Left ventricle myocardium superior (tissue), 1 donor: ENCODE measurements at regions not wholly inside any gene's neighbourhood (a gene's known extent, or its start where the extent isn't known, plus 50 kb on each side); places are given as distances from the start of the nearest gene placed in this dataset.

ENCODE experiments used
- ATAC-seq: fragments of 200-7000 bp; cut with Tn5 transposase; one replicate; pipeline ENCODE4 v1.9.1; 2020; ENCODE audit warnings: mild to moderate bottlenecking, moderate library complexity
- DNase-seq: peaks from one replicate; pipeline ENCODE4 v3.0.0-alpha.2; 2020
- intact Hi-C: fragments of 100-400 bp; cut with micrococcal nuclease; formaldehyde crosslinking; loops from one replicate; pipeline ENCODE4 v1.11.0; 2022
- donor health status: DM: no; HTN: yes; CAD: no; lungs with severe emphysema.

- no peak for DNase-seq
- ATAC-seq, result no peak
- intact Hi-C loops, result no loop called here
Measured at GRCh38 chr11:127674754-127675153, 674.2 kb upstream of the KIRREL3 start.

GRCh38 chr11:127670374-127671119, 670.0 kb upstream of the KIRREL3 start:
- ATAC-seq (no peak), DNase-seq (no peak)
- intact Hi-C loops, result no loop called here

DNA sequence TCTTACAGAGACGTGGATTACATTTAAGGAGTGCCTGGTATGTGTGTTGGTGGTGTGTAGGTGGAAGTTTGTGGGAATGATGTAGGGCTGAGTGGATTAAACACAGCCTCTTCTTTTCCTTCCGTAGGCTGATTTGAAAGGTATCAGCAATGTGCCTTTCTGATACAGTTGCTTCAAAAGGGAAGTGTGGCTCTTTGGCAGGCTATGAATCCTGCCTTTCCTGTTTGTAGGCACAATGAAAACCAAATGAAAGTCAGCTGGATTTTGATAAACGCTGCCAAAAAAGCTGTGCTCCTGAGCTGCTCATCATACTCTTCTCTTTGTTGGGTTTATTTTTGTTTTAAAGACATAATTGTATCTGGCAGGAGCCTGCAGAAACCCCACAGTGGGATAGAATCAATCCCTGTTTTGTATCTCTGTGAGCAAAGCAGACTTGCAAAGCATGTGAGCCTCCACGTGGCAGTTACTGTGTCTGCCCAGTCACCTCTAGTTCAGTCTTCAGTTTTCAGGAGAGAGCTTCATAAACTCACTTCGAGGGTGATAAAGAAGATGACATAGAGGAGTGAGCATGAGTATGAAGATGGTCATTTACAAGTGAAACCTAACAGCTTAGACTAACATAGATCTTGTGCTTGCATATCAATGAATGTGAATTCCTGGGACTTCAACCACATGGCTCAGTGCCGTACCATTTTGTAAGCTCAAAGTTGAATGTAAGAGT, 655.7 kb upstream of the KIRREL3 start:
- DNase-seq (no peak), ATAC-seq (no peak)
- intact Hi-C loops, result no loop called here

DNA sequence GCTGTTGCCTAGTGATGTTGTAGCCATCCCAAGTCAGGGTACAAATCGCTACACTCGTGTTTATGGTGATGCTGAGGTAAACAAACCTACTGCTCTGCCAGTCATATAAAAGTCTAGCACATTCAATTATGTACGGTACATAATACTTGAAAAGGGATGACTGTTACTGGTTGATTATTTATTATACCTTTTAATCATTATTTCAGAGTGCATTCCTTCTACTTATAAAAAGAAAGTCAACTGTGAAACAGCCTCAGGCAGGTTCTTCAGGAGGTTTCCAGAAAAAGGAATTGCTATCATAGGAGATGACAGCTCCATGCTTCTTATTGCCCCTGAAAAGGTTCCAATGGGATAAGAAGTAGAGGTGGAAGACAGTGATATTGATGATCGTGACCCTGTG, 652.5 kb upstream of the KIRREL3 start:
- DNase-seq (no peak), ATAC-seq (no peak)
- intact Hi-C loops, result no loop called here

GRCh38 chr11:127651888-127652221, 651.3 kb upstream of the KIRREL3 start:
- ATAC-seq (no peak), DNase-seq (no peak)
- intact Hi-C loops, result no loop called here

GRCh38 chr11:127651175-127651887, 650.8 kb upstream of the KIRREL3 start:
- DNase-seq (no peak), ATAC-seq (no peak)
- intact Hi-C loops, result no loop called here

DNA sequence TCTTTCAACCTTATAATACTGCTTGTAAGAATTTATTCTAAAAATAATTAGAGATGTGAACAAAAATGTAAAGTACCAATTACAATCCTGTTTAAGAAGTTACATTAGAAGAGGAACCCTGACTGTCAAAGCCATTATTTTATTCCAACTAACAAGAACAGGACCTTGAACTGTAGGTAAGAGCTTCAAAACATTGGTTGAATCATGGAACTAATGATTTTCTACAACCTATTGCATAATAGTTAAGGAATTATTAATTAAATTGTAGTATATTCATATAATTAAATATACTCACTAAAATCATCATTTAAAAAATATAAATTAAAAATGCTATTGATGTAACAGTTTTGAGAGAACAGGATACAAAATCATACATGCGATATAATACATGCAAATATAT, 649.4 kb upstream of the KIRREL3 start:
- DNase-seq (no peak), ATAC-seq (no peak)
- intact Hi-C loops, result no loop called here

GRCh38 chr11:127649071-127649470, 648.5 kb upstream of the KIRREL3 start:
- DNase-seq, result no peak
- intact Hi-C loops, result no loop called here
- no peak for ATAC-seq

- intact Hi-C loops, result no loop called here
- no peak for ATAC-seq
- no peak for DNase-seq
Measured at GRCh38 chr11:127648583-127648982, 648.0 kb upstream of the KIRREL3 start.

DNA sequence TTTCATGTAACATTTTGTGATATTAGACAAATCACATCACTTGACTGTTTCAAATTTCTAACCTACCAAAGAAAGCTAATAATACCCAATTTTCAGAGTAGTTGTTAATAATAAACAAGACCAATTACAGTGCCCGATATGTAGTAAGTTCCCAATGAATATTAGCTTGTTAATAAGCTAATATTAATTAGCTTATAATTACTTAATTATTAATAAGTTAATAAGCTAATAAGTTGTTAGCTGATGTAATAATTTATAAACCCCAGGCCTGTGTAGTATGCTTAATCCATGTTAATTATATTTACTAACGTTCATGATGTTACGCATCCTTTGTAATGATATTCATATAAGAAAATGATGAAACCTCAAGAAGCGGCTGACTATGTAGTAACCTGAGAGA, 643.8 kb upstream of the KIRREL3 start:
- no peak for DNase-seq
- ATAC-seq, result no peak
- intact Hi-C loops, result no loop called here

DNA sequence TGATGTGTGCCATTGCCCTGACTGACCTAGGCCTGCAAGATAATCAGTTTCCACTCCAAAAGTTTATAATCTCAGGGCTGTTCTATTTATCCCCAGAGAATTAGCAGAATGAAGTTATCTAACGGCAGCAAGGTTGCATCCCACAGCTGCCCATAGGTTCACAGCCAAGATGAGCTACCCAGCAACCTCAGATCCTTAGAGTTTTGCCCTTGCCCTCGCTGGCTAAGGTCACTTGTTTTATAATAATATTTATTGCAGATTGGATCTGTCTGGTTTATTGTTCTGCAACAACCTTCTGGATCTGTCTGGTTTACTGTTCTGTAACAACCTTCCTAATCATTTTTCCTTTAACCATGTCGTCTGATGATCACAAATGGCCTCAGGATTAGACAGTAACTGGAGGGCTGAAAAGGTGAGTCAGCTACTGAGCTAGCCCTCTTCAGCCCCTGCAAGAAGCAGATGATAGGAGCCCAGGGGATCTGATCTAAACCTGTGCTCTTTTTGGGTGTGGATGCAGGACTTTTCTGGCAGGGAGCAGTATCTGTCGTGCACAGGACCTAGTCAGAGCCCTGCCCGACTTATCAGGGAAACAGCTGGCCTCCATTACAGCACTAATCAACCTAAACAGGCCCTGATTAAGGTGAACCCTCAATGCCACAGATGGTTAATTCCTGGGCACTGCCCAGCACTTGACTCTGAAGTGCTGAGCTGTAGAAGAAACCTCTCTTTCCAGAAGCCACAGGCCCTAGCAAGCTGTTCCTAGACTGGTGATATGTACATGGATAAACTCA, 642.9 kb upstream of the KIRREL3 start:
- DNase-seq (no peak), ATAC-seq (no peak)
- intact Hi-C loops, result no loop called here

DNA sequence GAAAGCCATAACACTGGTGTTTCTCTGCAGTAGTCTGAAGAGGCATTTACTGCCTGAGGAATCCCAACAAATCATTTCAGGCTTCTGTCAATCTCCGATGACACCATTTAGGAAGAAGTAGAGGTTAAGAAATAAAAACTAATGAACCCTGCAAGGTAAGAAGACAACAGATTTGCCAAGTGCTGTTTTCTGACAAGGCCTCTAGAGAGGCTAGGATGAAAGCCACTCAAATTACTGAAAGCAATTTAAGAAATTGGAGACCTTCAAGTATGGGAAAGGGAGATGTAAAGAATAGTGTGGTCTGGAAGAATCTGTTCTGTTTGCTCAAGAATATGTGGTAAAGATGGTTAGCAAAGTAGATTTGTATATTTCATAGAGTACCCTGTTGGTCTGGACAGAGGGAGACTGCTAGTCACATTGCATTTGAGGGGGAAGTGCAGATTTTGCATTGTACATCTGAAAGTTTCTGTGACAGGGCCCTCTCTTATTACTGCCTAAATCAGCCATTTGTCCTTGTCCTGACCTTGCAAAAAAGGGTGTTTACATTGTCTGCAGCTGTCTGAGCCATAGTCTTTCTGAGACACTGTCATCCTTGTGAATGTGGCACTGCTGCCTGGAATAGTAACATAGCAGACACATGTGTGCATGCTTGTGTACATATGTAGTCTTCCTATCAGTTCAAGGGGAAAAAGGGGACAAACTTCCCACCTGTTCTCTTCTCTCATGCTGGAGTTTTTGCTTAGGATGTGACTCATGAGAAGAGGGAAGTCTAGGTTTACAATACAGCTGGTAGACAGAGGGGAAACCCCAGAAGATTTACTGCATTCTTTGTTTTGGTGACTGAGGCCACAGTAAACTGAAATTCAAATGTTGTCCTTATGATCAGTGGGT, 640.2 kb upstream of the KIRREL3 start:
- ATAC-seq, result no peak
- DNase-seq, result no peak
- intact Hi-C loops, result no loop called here

- intact Hi-C loops, result no loop called here
- ATAC-seq (no peak), DNase-seq (no peak)
Measured at GRCh38 chr11:127639916-127640315, 639.3 kb upstream of the KIRREL3 start.

- DNase-seq (no peak), ATAC-seq (no peak)
- intact Hi-C loops, result no loop called here
Measured at GRCh38 chr11:127632976-127633680, 632.6 kb upstream of the KIRREL3 start.

- no peak for ATAC-seq
Measured at GRCh38 chr11:127632546-127632945, 632.0 kb upstream of the KIRREL3 start.

DNA sequence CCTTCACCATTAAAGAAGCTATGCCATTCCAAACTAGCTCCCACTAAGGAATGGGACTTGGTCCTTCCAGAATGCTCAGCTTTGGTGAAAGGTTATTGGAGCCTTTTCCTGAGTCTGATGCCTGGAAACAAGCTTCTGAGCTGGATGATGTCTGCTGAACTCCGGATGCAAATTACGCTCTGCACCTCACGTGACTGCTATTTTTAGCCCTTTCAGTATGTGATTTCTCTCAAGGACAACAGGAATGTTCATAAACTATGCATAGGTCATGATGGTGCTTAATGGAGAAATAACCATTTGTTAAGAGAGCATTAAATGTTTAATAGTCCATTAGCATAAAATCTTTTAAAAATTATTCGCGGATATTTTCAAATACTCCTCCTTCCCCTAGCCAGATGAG, 631.4 kb upstream of the KIRREL3 start:
- ATAC-seq (no peak), DNase-seq (no peak)
- intact Hi-C loops, result no loop called here

More at GRCh38 chr11:127632546-127632945, 632.0 kb upstream of the KIRREL3 start:
- intact Hi-C loops, result no loop called here
- DNase-seq, result no peak

DNA sequence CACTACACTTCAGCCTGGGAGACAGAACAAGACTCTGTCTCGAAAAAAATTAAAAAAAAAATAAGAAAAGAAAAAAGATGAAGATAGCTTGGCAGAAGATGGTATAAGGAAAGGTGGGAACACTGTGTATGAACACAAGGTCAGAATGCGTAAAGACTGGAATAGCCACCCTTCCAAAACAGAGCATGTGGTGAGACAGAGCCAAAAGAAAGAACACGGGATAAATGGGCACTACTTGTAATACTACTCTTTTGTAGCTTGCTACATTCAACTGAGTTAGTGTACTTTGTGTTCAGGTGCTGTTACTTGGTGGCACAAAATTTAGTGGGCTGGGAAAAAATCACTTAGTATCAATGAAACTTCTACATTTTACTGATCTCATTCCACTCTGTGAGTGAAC, 628.6 kb upstream of the KIRREL3 start:
- intact Hi-C loops, result no loop called here
- DNase-seq (no peak), ATAC-seq (no peak)

- no peak for ATAC-seq
- DNase-seq, result no peak
- intact Hi-C loops, result no loop called here
Measured at GRCh38 chr11:127628458-127628785, 627.9 kb upstream of the KIRREL3 start.
